KOPT-K1 (cell line): ENCODE measurements at regions not wholly inside any gene's neighbourhood (a gene's known extent, or its start where the extent isn't known, plus 50 kb on each side); places are given as distances from the start of the nearest gene placed in this dataset.

Experiments
- H3K27ac ChIP-seq: fragments of 200-600 bp; sonication (generic); 2 replicates; pipeline ENCODE4 v1.5.1; 2016; ENCODE audit warnings: antibody characterized with exemption, mild to moderate bottlenecking, low read depth, low read length; ENCODE audit not compliant: poor library complexity, severe bottlenecking
- H3K36me3 ChIP-seq: fragments of 200-600 bp; sonication (generic); 2 replicates; pipeline ENCODE4 v1.5.1; 2017; ENCODE audit warnings: antibody characterized with exemption, mild to moderate bottlenecking, low read length, moderate library complexity; ENCODE audit not compliant: insufficient read depth
- H3K9me3 ChIP-seq: fragments of 200-600 bp; sonication (generic); 2 replicates; pipeline ENCODE4 v1.5.1; 2017; ENCODE audit warnings: antibody characterized with exemption, low read length, mild to moderate bottlenecking; ENCODE audit not compliant: insufficient read depth, poor library complexity, severe bottlenecking

DNA sequence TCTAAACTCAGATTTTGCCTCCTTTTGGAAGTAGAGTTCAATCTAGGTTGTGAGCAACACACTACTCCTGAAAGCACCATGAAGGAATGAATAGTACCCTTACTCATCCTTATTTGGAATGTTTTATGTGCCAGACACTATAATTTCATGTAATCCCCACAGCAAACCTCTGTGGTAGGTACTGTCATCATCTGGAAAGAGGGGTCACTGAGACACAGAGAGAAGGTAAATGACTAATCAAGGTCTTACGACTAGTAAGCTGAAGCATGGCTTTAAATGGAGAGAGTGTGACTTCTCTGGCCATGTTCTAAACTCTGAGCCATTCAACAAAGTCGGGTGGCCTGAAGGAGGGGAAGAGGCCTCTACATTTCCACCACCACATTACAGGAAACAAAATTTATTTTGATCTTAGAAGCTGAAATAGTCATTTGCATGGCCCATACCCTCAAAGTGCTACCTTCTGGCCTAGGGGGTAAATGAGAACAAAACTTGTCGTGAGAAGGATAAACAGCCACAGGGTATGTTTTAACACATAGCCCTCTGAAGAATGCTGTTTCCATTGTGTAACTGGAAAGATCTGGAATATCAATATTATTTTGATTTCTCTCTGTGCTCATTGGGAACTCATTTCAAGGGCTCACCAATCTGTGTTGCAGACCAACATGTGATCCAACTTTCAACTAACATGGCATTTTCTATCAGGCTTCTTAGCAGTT, 180.8 kb upstream of the RFC3 start:
- no peak overlapping the region for H3K27ac ChIP-seq
- H3K9me3 ChIP-seq: no peaks in the 10 kb centered on the region

DNA sequence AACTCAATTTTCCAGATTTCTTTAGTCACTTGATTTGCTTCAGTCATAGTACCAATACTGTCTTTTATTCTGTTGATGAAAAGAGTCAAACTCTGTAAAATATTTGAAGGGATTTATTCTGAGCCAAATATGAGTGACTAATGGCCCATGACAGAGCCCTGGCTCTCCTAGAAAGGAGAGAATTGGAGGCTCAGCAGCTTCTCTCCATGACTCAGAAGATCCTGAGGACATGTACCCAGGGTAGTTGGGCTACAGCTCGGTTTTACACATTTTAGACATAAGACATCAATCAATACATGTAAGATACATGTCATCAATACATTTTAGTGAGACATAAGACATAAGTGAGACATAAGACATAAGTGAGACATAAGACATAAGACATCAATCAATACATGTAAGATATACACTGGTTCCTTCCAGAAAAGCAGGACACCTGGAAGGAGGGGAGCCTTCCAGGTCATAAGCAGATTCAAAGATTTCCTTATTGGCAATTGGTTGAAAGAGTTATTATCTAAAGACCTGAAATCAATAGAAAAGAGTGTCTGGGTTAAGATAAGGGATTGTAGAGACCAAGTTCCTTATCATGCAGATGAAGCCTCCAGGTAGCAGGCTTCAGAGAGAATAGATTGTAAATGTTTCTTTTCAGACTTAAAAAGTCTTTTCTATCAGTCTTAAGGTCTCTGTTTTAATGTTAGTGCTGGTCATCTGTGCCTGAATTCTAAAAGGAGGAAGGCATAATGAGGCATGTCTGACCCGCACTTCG, 179.8 kb upstream of the RFC3 start:
- Histone ChIP-seq H3K27ac (no peak overlapping the region), H3K9me3 (no peaks in the 10 kb centered on the region), H3K36me3 (no peaks in the 10 kb centered on the region)

More for the DNA sequence above, 180.8 kb upstream of the RFC3 start:
- no peaks in the 10 kb centered on the region for H3K36me3 ChIP-seq

DNA sequence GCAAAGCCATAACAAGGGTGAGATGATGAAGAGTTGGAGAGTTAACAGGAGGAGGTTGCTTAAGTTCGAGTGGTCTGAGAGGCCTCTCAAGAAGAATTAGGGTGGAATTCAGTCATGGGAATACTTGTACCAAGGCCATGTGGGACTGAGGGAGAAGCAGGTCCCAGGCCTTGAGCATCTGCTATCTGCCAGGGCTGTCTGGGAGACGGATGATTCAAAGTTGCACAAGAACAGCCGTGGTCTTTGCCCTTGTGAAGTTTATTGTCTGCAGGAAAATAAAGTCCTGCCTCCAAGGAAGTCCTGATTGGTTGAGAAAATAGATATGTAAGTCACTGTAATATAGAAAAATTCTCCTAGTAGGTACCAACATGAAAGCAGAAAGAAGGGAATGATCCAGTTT, 178.8 kb upstream of the RFC3 start:
- Histone ChIP-seq H3K36me3 (no peaks in the 10 kb centered on the region), H3K9me3 (no peaks in the 10 kb centered on the region), H3K27ac (no peak overlapping the region)

DNA sequence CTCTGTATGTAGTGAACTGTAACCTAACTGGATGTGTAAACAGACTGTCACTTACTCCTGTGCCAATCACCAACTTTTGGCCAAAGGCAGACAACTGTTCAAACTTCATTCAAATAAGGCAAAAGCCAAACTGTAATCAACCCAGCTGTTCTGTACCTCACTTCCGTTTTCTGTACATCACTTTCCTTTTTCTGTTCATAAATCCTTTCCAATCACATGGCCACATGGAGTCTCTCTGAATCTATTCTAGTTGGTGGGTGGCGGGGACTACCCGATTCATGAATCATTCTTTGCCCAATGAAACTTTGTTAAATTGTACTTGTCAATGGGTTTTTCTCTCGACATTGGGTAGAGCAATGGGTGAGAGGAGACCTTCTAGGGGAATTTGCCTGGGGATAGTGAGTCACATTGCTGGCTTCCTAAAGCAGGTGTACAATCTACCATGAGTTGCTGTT, 178.3 kb upstream of the RFC3 start:
- H3K27ac ChIP-seq: no peak overlapping the region

DNA sequence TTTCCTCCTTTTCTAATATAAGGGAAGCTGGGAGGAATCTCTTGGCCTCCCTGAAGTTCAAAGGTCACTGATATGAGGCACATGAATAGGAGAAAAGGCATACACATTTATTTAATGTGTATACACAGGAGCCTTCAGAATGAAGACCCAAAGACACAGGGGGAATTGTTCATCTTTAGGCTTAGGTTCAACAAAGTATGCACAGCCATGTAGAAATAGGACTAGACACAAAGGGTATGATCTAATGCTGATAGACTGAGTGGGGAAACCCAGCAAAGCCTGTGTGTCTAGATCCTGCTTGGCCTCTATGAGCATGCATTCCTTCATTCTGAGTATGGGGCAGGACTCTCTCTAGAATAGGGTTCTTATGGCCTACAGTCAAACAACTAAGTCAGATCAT, 177.1 kb upstream of the RFC3 start:
- H3K27ac ChIP-seq: no peak overlapping the region
- H3K36me3 ChIP-seq: no peaks in the 10 kb centered on the region
- no peaks in the 10 kb centered on the region for H3K9me3 ChIP-seq

More for the DNA sequence above, 178.3 kb upstream of the RFC3 start:
- Histone ChIP-seq H3K36me3 (no peaks in the 10 kb centered on the region), H3K9me3 (no peaks in the 10 kb centered on the region)

DNA sequence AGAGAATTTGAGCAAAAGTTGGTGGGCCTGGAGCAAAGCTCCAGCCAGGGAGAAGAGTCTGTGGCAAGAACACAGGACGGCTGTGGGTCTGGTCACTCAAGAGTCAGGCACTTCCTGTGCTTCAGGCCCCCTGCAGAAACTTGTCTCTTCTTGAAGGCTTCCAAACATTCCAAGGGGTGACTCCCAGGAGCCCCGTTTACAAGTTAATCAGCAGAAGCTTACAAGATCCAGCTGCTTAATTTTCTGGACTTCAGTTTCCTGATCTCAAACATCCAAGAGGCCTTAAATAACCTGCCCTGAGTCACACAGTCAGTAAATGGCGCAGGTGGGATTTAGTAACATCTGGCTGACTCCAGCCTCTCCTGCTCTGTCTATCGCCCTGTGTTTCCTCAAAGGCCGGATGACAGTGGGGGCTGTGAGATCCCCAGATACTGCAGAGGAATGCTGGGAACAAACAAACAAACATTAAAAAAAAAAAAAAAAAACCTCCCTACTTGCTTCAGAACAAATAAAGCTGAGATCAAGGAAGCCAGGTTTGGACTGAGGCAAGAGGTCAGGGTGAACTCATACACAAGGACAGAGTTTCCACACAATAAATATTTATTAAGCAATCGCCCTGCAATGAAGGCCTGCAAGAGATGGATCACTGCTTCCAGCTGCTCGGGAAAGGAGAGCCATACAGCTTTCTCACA, 175.4 kb upstream of the RFC3 start:
- no peaks in the 10 kb centered on the region for H3K36me3 ChIP-seq
- no peak overlapping the region for H3K27ac ChIP-seq
- no peaks in the 10 kb centered on the region for H3K9me3 ChIP-seq

DNA sequence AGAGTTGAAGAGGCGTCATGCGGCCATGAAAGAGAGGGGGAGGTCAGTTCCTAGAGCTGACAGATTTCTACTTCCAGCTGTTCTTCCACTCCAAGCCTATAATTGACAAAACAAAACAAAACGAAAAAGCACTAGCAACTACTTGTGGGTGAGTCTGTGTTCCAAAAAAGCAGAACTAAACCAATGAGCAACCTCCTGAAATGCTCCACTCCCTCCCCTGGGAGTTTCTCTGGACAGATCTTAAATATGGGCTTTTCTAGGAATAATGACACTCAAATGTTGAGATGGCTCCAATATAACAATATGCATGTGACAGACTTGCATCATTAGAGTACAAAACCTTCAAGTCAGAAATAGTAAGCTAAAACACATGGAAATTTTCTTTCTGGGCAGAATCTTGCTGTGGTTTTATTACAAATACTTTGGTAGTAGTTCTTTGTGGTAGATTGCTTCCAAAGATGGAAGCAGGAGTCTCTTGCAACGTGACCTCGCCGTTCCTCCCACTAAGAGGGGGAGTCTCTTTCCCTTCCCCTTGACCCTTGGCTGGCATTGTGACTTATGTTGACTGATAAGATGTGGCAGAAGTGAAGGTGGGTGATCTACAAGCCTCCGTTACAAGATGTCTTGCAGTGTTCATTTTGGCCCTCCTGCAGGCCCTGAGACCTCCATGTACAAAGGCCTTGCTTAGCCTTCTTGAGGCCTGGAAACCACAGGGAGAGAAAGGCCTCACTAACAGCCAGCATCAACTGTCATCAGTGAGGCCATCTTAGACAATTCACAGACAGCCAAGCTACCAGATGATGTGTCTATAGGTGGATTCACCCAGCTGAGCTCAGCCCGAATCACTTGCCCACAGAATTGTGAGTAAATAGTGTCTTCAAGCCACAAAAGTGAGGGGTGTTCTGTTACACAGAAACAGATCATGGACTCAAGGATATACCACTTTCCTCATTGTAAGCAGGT, 173.1 kb upstream of the RFC3 start:
- Histone ChIP-seq H3K36me3 (no peaks in the 10 kb centered on the region), H3K27ac (no peak overlapping the region), H3K9me3 (no peaks in the 10 kb centered on the region)

DNA sequence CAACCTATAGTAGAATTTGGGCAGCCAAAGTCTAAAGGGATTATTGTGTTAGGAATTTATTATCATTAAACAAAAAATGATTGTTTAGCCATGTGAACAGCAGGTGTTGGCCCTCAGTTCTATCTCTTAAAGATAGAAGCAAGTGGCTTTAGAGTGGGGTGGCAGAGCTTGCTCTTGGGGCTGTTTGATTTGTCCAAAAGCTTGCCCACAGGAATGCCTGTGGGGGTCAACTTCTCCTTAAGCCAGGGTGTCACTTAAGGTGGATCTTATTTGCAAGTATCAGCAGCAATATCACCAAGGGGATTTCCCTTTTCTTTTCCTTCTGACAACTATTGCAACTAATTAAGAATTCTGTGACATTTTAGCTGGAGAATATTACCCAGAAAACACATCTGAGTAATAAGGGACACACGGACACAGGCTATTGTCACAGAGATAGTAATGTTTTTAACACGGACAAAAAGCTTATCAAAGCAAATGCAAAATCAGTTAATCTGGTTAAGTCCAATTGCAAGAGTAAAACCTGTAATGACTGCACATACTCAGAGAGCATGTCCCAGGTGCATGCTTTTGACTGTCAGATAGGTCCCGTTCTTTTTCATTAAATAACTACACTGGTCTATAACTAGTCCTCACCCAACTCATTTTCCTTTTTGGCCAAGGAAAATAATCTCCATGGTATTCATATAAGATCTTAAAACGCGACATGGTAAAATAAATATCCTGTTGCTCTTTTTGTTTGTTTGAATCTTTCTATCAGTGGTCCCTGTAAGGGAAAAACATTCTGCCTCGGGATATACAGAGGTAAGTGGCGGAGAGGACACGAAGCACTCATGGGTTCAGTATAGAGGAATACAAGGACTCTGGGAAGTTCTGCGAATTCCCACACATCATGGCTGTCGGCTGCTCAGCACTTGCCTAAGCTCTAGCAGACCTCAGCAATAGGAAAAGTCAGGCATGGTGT, 172.1 kb upstream of the RFC3 start:
- Histone ChIP-seq H3K9me3 (no peaks in the 10 kb centered on the region), H3K36me3 (no peaks in the 10 kb centered on the region), H3K27ac (no peak overlapping the region)

DNA sequence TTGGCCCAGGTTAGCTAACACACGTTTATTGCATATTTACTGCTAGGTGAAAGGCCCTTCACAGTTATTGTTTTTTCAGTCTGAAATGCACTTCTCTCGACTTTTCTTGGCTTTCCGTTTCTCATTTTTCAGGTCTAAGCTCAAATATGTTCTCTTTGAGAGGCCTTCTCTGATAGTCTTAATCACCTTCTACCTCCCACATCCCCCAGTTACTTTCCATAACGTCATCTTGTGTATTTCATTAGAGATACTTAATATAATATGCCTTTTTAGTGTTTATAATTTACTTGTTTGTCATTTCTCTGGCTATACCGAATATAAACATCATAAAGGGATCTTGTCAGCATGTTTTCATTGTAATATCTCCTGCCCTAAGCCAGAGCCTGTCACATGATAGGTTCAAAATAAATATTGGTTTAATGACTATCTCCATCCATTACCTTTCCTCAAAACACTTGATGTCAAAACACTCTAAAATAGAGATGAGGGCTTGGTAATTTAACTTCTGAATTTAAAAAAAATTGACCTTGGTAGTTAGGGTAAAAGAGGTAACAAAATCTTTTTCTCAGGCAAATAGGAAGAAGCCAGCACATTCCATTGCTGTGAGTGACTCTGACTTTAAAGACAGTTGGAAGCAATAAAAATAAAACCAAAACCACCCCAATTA, 168.6 kb upstream of the RFC3 start:
- Histone ChIP-seq H3K36me3 (no peaks in the 10 kb centered on the region), H3K9me3 (no peaks in the 10 kb centered on the region), H3K27ac (no peak overlapping the region)

DNA sequence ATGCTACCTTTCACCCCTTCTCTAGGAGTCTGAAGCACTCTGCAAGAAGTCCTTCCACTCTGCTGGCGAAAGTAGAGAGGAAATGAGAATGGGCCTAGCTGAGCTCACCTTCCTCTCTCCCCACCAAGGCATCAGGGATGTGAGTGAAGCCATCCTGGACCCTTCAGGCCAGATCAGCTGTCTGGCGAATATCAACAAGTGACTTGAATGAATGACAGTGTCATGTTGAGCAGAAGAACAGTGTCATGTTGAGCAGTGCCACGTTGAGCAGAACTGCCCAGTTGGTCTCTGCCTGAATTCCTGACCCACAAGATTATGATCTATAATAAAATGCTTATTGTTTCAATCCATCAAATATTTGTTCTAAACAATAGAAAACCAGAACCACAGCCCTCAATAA, 166.2 kb upstream of the RFC3 start:
- Histone ChIP-seq H3K27ac (no peak overlapping the region), H3K36me3 (no peaks in the 10 kb centered on the region), H3K9me3 (no peaks in the 10 kb centered on the region)

DNA sequence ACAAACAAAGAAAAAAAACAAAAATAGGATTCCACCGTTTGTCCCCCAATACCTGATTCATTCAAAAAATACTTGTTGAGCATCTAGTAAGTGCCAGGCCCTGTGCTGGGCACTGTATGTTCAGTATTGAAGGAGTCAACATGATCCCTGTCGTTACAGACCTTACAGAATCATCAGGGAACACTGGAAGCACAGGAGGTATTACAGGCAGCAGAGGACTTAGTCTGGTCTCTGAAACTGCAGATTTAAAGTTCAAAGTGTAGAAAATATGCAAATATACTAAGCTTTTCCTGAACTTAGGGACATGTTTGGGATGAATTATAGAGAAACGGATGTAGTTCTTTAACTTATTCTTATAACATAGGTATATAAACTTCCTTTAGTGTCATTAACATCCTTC, 160.7 kb upstream of the RFC3 start:
- no peaks in the 10 kb centered on the region for H3K36me3 ChIP-seq
- no peak overlapping the region for H3K27ac ChIP-seq
- no peaks in the 10 kb centered on the region for H3K9me3 ChIP-seq

DNA sequence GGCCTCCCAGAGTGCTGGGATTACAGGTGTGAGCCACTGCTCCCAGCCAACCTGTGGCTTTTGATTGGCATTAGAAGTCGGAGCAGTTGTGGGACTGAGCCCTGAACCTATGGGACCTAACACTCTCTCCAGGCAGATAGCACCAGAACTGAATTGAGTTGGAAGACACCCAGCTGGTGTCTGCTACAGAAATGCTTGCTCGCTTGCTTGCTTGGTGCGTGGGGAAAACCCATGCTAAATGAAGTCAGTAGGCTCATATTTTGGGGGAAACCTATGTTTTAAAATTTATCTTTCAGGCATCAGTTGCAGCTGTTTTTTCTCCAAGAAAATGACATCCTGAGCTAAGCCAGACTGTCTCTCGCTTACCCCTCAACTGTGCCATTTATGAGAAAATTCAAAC, 158.5 kb upstream of the RFC3 start:
- Histone ChIP-seq H3K27ac (no peak overlapping the region), H3K9me3 (no peaks in the 10 kb centered on the region), H3K36me3 (no peaks in the 10 kb centered on the region)

DNA sequence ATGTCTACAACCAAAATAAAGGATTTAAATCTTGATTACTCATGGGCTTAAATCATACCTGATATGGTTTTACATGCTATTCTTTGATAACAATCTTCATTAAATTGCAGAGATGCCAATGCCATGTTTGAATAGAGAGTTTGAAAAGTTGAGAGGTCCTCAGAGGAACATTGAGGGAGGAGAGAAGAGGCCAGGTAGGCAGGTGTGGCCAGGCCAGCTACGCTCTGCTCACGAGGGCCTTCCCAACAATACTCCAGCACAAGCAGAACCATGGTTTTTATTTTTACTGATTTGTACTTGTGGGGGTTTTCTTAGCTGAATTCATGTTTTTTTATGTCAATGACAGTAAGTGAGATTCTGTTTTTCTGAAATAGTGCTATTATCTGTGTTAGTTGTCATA, 158.1 kb upstream of the RFC3 start:
- H3K9me3 ChIP-seq: no peaks in the 10 kb centered on the region
- no peaks in the 10 kb centered on the region for H3K36me3 ChIP-seq

More for the DNA sequence above, 158.1 kb upstream of the RFC3 start:
- H3K27ac ChIP-seq: no peak overlapping the region
